CD14-positive monocyte (primary cell): ENCODE measurements at regions not wholly inside any gene's neighbourhood (a gene's known extent, or its start where the extent isn't known, plus 50 kb on each side); places are given as distances from the start of the nearest gene placed in this dataset.

Experiments
- DNase-seq, 3 donors: peaks; one replicate each; pipeline ENCODE4 v3.0.0-alpha.2; 2011 to 2022
- H2AFZ ChIP-seq: 2 replicates; pipeline ENCODE4 v1.6.0; 2012; ENCODE audit warnings: mild to moderate bottlenecking, low read depth, low read length, inconsistent platforms; ENCODE audit not compliant: insufficient read depth, poor library complexity, severe bottlenecking
- H3K27ac ChIP-seq, 2 donors: 1 replicate in 1 of 2; 2 replicates in 1 of 2; pipeline ENCODE4 v1.5.1; 2012 to 2013; ENCODE audit warnings: low read length in 2 of 2, control low read depth in 1 of 2, inconsistent platforms in 1 of 2, low read depth in 1 of 2, mild to moderate bottlenecking in 1 of 2
- H3K27me3 ChIP-seq, 2 donors: one replicate each; pipeline versions ENCODE4 v1.6.0 to v1.6.1; 2011 to 2013; ENCODE audit warnings: low read length in 2 of 2; ENCODE audit not compliant: control insufficient read depth in 2 of 2, insufficient read depth in 2 of 2
- H3K36me3 ChIP-seq, 2 donors: replicated peaks in 1 of 2; 1 replicate in 1 of 2; 2 replicates in 1 of 2; pipeline versions ENCODE4 v1.5.1 to v1.6.1; 2012 to 2013; ENCODE audit warnings: low read length in 2 of 2, control low read depth in 1 of 2, inconsistent platforms in 1 of 2, mild to moderate bottlenecking in 1 of 2; ENCODE audit not compliant: insufficient read depth in 2 of 2, control insufficient read depth in 1 of 2
- H3K4me1 ChIP-seq, 2 donors: 1 replicate in 1 of 2; 2 replicates in 1 of 2; pipeline versions ENCODE4 v1.5.1 to v1.6.1; 2012 to 2013; ENCODE audit warnings: low read length in 2 of 2, control low read depth in 1 of 2, inconsistent platforms in 1 of 2, mild to moderate bottlenecking in 1 of 2, moderate library complexity in 1 of 2; ENCODE audit not compliant: insufficient read depth in 2 of 2, control insufficient read depth in 1 of 2
- H3K4me2 ChIP-seq: replicated peaks from 2 replicates; pipeline ENCODE3; 2012; ENCODE audit warnings: low read length, moderate library complexity, mild to moderate bottlenecking; ENCODE audit not compliant: poor library complexity, severe bottlenecking; ENCODE audit errors: extremely low read depth
- H3K4me3 ChIP-seq, 3 experiments: fragments of 200-600 bp in 1 of 3; sonication (generic) in 1 of 3; replicated peaks in 1 of 3; 1 replicate in 2 of 3; 2 replicates in 1 of 3; pipeline ENCODE4 v1.5.1; 2011 to 2013; ENCODE audit warnings: low read length in 3 of 3, mild to moderate bottlenecking in 3 of 3, control low read depth in 2 of 3, low read depth in 2 of 3, inconsistent platforms in 1 of 3, moderate library complexity in 1 of 3
- H3K79me2 ChIP-seq: 2 replicates; pipeline ENCODE4 v1.6.0; 2012; ENCODE audit warnings: mild to moderate bottlenecking, control low read depth, inconsistent platforms, low read length, moderate library complexity; ENCODE audit not compliant: insufficient read depth
- H3K9ac ChIP-seq: 2 replicates; pipeline ENCODE4 v1.6.0; 2017; ENCODE audit warnings: low read length, mild to moderate bottlenecking; ENCODE audit not compliant: insufficient read depth, poor library complexity, severe bottlenecking
- H3K9me3 ChIP-seq, 2 donors: replicated peaks in 1 of 2; 1 replicate in 1 of 2; 2 replicates in 1 of 2; pipeline versions ENCODE4 v1.5.1 to v1.6.1; 2012 to 2013; ENCODE audit warnings: low read length in 2 of 2, control low read depth in 1 of 2; ENCODE audit not compliant: control insufficient read depth in 1 of 2, insufficient read depth in 1 of 2
- H4K20me1 ChIP-seq: 2 replicates; pipeline ENCODE4 v1.6.0; 2012; ENCODE audit warnings: mild to moderate bottlenecking, low read length, control low read depth, moderate library complexity; ENCODE audit not compliant: insufficient read depth
- H3K27ac Mint-ChIP-seq, 7 donors: one replicate each; pipeline ENCODE4 v1.8.0; 2020; ENCODE audit warnings: mild to moderate bottlenecking in 7 of 7, mixed read lengths in 7 of 7, moderate library complexity in 6 of 7, inconsistent platforms in 2 of 7
- H3K27me3 Mint-ChIP-seq, 3 donors: one replicate each; pipeline ENCODE4 v1.8.0; 2021 to 2022; ENCODE audit warnings: low read depth in 3 of 3, mild to moderate bottlenecking in 3 of 3, mixed read lengths in 3 of 3, moderate library complexity in 3 of 3, inconsistent platforms in 1 of 3
- H3K36me3 Mint-ChIP-seq, 2 donors: one replicate each; pipeline ENCODE4 v1.8.0; 2020; ENCODE audit warnings: mixed read lengths in 2 of 2, inconsistent platforms in 1 of 2, mild to moderate bottlenecking in 1 of 2
- H3K4me1 Mint-ChIP-seq: one replicate; pipeline ENCODE4 v1.8.0; 2020; ENCODE audit warnings: mild to moderate bottlenecking, mixed read lengths
- H3K4me3 Mint-ChIP-seq, 2 donors: one replicate each; pipeline ENCODE4 v1.8.0; 2020; ENCODE audit warnings: mild to moderate bottlenecking in 2 of 2, mixed read lengths in 2 of 2, moderate library complexity in 1 of 2
- H3K9me3 Mint-ChIP-seq, 7 donors: one replicate each; pipeline ENCODE4 v1.8.0; 2020 to 2022; ENCODE audit warnings: mixed read lengths in 7 of 7, mild to moderate bottlenecking in 6 of 7, moderate library complexity in 6 of 7, inconsistent platforms in 2 of 7
- CTCF ChIP-seq: fragments of 200-600 bp; IDR thresholded peaks from one replicate; pipeline ENCODE4 v1.8.0; 2022; ENCODE audit warnings: antibody characterized with exemption, mild to moderate bottlenecking
- WGBS: methylation state at CpG from one replicate; pipeline ENCODE4 v1.1.5; 2013; ENCODE audit warnings: missing lambda C conversion rate; ENCODE audit not compliant: insufficient coverage; 5-methylcytosine and 5-hydroxymethylcytosine counted together
- intact Hi-C, 2 donors: fragments of 100-400 bp; cut with micrococcal nuclease; formaldehyde crosslinking; loops; one replicate each; pipeline versions ENCODE4 v1.15.0 to v1.15.1; 2023

- Histone ChIP-seq H3K27ac (no peak overlapping the region), H3K36me3 (no peaks in the 10 kb centered on the region), H3K27me3 (no peaks in the 10 kb centered on the region), H3K9ac (no peak overlapping the region), H3K4me2 (no peak overlapping the region), H3K79me2 (no peaks in the 10 kb centered on the region), H3K4me3 (no peak overlapping the region), H4K20me1 (no peaks in the 10 kb centered on the region), H3K4me1 (no peaks in the 10 kb centered on the region), H3K9me3 (no peaks in the 10 kb centered on the region), H2AFZ (no peak overlapping the region)
- Mint-ChIP-seq H3K27me3 (peaks cover 0 to 2% (median 1%) of the 10 kb centered on the region in 3 donors), H3K4me1 (no peaks in the 10 kb centered on the region), H3K27ac (no peak overlapping the region), H3K4me3 (no peak overlapping the region), H3K36me3 (no peaks in the 10 kb centered on the region), H3K9me3 (peaks cover 0 to 13% (median 3%) of the 10 kb centered on the region in 7 donors)
- no peak for DNase-seq
- no peak for TF ChIP-seq CTCF
- no CpG with 5 or more reads among the region's 1 CpG for WGBS
- intact Hi-C loops = no loop called here
Measured at GRCh38 chr3:73216310-73216709, 154.9 kb downstream of the EBLN2 start.

GRCh38 chr3:73222126-73222525, 160.7 kb downstream of the EBLN2 start:
- DNase-seq = no peak
- no CpG with 5 or more reads among the region's 4 CpGs for WGBS
- no peak overlapping the region for H3K4me2 ChIP-seq
- Mint-ChIP-seq H3K27ac (no peak overlapping the region), H3K9me3 (peaks cover 0 to 3% (median 0%) of the 10 kb centered on the region in 7 donors), H3K4me3 (no peak overlapping the region), H3K27me3 (peaks cover 2 to 6% (median 5%) of the 10 kb centered on the region in 3 donors), H3K36me3 (no peaks in the 10 kb centered on the region), H3K4me1 (no peaks in the 10 kb centered on the region)
- no peaks in the 10 kb centered on the region for H3K36me3 ChIP-seq
- H3K27me3 ChIP-seq = no peaks in the 10 kb centered on the region
- no peak overlapping the region for H3K4me3 ChIP-seq
- no peak overlapping the region for H2AFZ ChIP-seq
- no peaks in the 10 kb centered on the region for H4K20me1 ChIP-seq
- intact Hi-C loops = no loop called here
- H3K4me1 ChIP-seq = no peaks in the 10 kb centered on the region
- TF ChIP-seq CTCF = no peak
- no peaks in the 10 kb centered on the region for H3K9me3 ChIP-seq
- no peaks in the 10 kb centered on the region for H3K79me2 ChIP-seq
- no peak overlapping the region for H3K9ac ChIP-seq
- H3K27ac ChIP-seq = no peak overlapping the region
